ENCODE measurements at regions not wholly inside any gene's neighbourhood (a gene's known extent, or its start where the extent isn't known, plus 50 kb on each side); places are given as distances from the start of the nearest gene placed in this dataset.

- DNase-seq (ENCODE audit: low spot score, unreplicated experiment): no peak
- Mint-ChIP-seq H3K27me3 (peaks cover 4% of the 10 kb centered on the region), H3K36me3 (ENCODE audit: insufficient read depth) (no peaks in the 10 kb centered on the region), H3K4me1 (ENCODE audit: low read depth) (peaks cover 29% of the 10 kb centered on the region), H3K9me3 (ENCODE audit: low read depth) (no peaks in the 10 kb centered on the region), H3K4me3 (ENCODE audit: low read depth) (no peak overlapping the region), H3K27ac (peak overlapping the region; percentile 80)
- no peak for TF ChIP-seq CTCF (IDR thresholded peaks at IDR 0.05; ENCODE audit: unreplicated experiment)
Observed at GRCh38 chr22:27110665-27111451, 453.5 kb downstream of the MIAT start.

GRCh38 chr22:27111796-27112672 is 454.6 kb downstream of the MIAT start:
- no peak for TF ChIP-seq CTCF (IDR thresholded peaks at IDR 0.05; ENCODE audit: unreplicated experiment)
- Mint-ChIP-seq H3K9me3 (ENCODE audit: low read depth) (no peaks in the 10 kb centered on the region), H3K27me3 (peaks cover 4% of the 10 kb centered on the region), H3K4me1 (ENCODE audit: low read depth) (peaks cover 29% of the 10 kb centered on the region), H3K27ac (peak overlapping the region; percentile 46), H3K4me3 (ENCODE audit: low read depth) (no peak overlapping the region), H3K36me3 (ENCODE audit: insufficient read depth) (no peaks in the 10 kb centered on the region)
- DNase-seq (ENCODE audit: low spot score, unreplicated experiment): no peak

GRCh38 chr22:27113211-27113635 is 455.8 kb downstream of the MIAT start:
- H3K36me3 Mint-ChIP-seq (ENCODE audit: insufficient read depth): no peaks in the 10 kb centered on the region
- H3K27ac Mint-ChIP-seq: peak overlapping the region; percentile 78
- no peak overlapping the region for H3K4me3 Mint-ChIP-seq (ENCODE audit: low read depth)
- peaks cover 28% of the 10 kb centered on the region for H3K4me1 Mint-ChIP-seq (ENCODE audit: low read depth)
- no peak for DNase-seq (ENCODE audit: low spot score, unreplicated experiment)
- H3K27me3 Mint-ChIP-seq: peaks cover 4% of the 10 kb centered on the region
- no peak for TF ChIP-seq CTCF (IDR thresholded peaks at IDR 0.05; ENCODE audit: unreplicated experiment)
- no peaks in the 10 kb centered on the region for H3K9me3 Mint-ChIP-seq (ENCODE audit: low read depth)

- Mint-ChIP-seq H3K27ac (peak overlapping the region; percentile 78), H3K36me3 (ENCODE audit: insufficient read depth) (no peaks in the 10 kb centered on the region), H3K9me3 (ENCODE audit: low read depth) (no peaks in the 10 kb centered on the region), H3K27me3 (peaks cover 4% of the 10 kb centered on the region), H3K4me1 (ENCODE audit: low read depth) (peaks cover 25% of the 10 kb centered on the region), H3K4me3 (ENCODE audit: low read depth) (no peak overlapping the region)
- no peak for DNase-seq (ENCODE audit: low spot score, unreplicated experiment)
- TF ChIP-seq CTCF (IDR thresholded peaks at IDR 0.05; ENCODE audit: unreplicated experiment): no peak
Observed at GRCh38 chr22:27113641-27114040, 456.3 kb downstream of the MIAT start.

GRCh38 chr22:27114186-27114585 is 456.8 kb downstream of the MIAT start:
- no peak for TF ChIP-seq CTCF (IDR thresholded peaks at IDR 0.05; ENCODE audit: unreplicated experiment)
- Mint-ChIP-seq H3K36me3 (ENCODE audit: insufficient read depth) (no peaks in the 10 kb centered on the region), H3K4me3 (ENCODE audit: low read depth) (no peak overlapping the region), H3K27me3 (peaks cover 4% of the 10 kb centered on the region), H3K9me3 (ENCODE audit: low read depth) (no peaks in the 10 kb centered on the region), H3K27ac (no peak overlapping the region), H3K4me1 (ENCODE audit: low read depth) (peaks cover 23% of the 10 kb centered on the region)
- DNase-seq (ENCODE audit: low spot score, unreplicated experiment): no peak

Measured in progenitor cell of endocrine pancreas (in vitro differentiated cells).